Endodermal cell (in vitro differentiated cells): ENCODE measurements at regions not wholly inside any gene's neighbourhood (a gene's known extent, or its start where the extent isn't known, plus 50 kb on each side); places are given as distances from the start of the nearest gene placed in this dataset.

ENCODE experiments used
- DNase-seq: peaks from one replicate; pipeline ENCODE4 v3.0.0-alpha.2; 2017
- H3K27ac ChIP-seq: 2 replicates; pipeline ENCODE4 v1.5.1; 2013; ENCODE audit warnings: mild to moderate bottlenecking, low read depth, low read length, moderate library complexity
- H3K27me3 ChIP-seq: 2 replicates; pipeline ENCODE4 v1.6.1; 2013; ENCODE audit warnings: mild to moderate bottlenecking, low read length, moderate library complexity; ENCODE audit not compliant: insufficient read depth, control insufficient read depth, poor library complexity, severe bottlenecking
- H3K36me3 ChIP-seq: 2 replicates; pipeline ENCODE4 v1.7.0; 2013; ENCODE audit warnings: mild to moderate bottlenecking, low read length, moderate library complexity; ENCODE audit not compliant: control insufficient read depth, insufficient read depth
- H3K4me1 ChIP-seq: one replicate; pipeline ENCODE4 v1.7.0; 2013; ENCODE audit warnings: low read length; ENCODE audit not compliant: control insufficient read depth, insufficient read depth
- H3K4me3 ChIP-seq: 2 replicates; pipeline ENCODE4 v1.5.1; 2013; ENCODE audit warnings: mild to moderate bottlenecking, low read length, moderate library complexity
- H3K9ac ChIP-seq: 2 replicates; pipeline ENCODE4 v1.6.1; 2013; ENCODE audit warnings: mild to moderate bottlenecking, low read length, moderate library complexity; ENCODE audit not compliant: poor library complexity, severe bottlenecking; ENCODE audit errors: extremely low read depth
- H3K9me3 ChIP-seq: 2 replicates; pipeline ENCODE4 v1.6.1; 2013; ENCODE audit warnings: mild to moderate bottlenecking, low read length, moderate library complexity; ENCODE audit not compliant: control insufficient read depth
- H3K27ac Mint-ChIP-seq: 2 replicates; pipeline ENCODE4 v1.8.0; 2020; ENCODE audit warnings: mixed read lengths
- H3K27me3 Mint-ChIP-seq: 2 replicates; pipeline ENCODE4 v1.8.0; 2021; ENCODE audit warnings: mild to moderate bottlenecking, mixed read lengths; ENCODE audit not compliant: insufficient read depth
- H3K36me3 Mint-ChIP-seq: 2 replicates; pipeline ENCODE4 v1.8.0; 2020; ENCODE audit warnings: low read depth, mixed read lengths
- H3K4me1 Mint-ChIP-seq: 2 replicates; pipeline ENCODE4 v1.8.0; 2020; ENCODE audit warnings: mixed read lengths
- H3K4me3 Mint-ChIP-seq: 2 replicates; pipeline ENCODE4 v1.8.0; 2020; ENCODE audit warnings: mild to moderate bottlenecking, moderate library complexity, mixed read lengths
- H3K9me3 Mint-ChIP-seq: 2 replicates; pipeline ENCODE4 v1.8.0; 2020; ENCODE audit warnings: mild to moderate bottlenecking, mixed read lengths
- WGBS, 2 experiments: methylation state at CpG; one replicate each; pipeline versions ENCODE4 v1.1.5 to v1.1.7; 2013; ENCODE audit warnings: missing lambda C conversion rate in 2 of 2, mixed read lengths in 1 of 2; ENCODE audit not compliant: insufficient coverage in 1 of 2, insufficient read length in 1 of 2; 5-methylcytosine and 5-hydroxymethylcytosine counted together
- TF ChIP-seq, protein P1 (sequence below): fragments of 200-600 bp; sonication (generic); conservative IDR thresholded peaks from 2 replicates; pipeline ENCODE4 v1.5.0; 2021; ENCODE audit warnings: antibody characterized with exemption, mild to moderate bottlenecking

DNA sequence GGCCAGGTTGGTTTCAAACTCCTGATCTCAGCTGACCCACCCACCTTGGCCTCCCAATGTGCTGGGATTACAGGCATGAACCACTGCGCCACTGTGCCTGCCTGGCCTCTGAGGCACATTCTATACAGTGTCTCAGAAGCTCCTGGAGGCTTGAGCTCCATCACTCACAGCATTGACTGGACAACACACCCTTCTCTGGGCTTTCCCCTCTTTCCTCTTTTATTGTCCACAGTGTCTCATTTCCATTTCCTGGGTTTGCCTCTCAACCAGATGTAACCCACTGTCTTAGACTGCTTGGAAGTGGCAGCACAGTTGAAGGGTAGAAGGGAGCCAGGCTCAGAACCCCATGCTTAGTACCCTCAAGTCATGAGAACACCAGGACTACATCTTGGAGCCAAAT, 208.1 kb downstream of the MTX2 start:
- Mint-ChIP-seq H3K36me3 (no peaks in the 10 kb centered on the region), H3K9me3 (no peaks in the 10 kb centered on the region), H3K27me3 (peaks cover 20% of the 10 kb centered on the region), H3K27ac (no peak overlapping the region), H3K4me1 (no peaks in the 10 kb centered on the region), H3K4me3 (no peak overlapping the region)
- no peak for DNase-seq
- TF ChIP-seq, protein P1, sequence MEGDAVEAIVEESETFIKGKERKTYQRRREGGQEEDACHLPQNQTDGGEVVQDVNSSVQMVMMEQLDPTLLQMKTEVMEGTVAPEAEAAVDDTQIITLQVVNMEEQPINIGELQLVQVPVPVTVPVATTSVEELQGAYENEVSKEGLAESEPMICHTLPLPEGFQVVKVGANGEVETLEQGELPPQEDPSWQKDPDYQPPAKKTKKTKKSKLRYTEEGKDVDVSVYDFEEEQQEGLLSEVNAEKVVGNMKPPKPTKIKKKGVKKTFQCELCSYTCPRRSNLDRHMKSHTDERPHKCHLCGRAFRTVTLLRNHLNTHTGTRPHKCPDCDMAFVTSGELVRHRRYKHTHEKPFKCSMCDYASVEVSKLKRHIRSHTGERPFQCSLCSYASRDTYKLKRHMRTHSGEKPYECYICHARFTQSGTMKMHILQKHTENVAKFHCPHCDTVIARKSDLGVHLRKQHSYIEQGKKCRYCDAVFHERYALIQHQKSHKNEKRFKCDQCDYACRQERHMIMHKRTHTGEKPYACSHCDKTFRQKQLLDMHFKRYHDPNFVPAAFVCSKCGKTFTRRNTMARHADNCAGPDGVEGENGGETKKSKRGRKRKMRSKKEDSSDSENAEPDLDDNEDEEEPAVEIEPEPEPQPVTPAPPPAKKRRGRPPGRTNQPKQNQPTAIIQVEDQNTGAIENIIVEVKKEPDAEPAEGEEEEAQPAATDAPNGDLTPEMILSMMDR, result no peak
- no peak overlapping the region for H3K27ac ChIP-seq
- H3K4me1 ChIP-seq, result no peaks in the 10 kb centered on the region
- H3K36me3 ChIP-seq, result no peaks in the 10 kb centered on the region
- H3K27me3 ChIP-seq, result peaks cover 7% of the 10 kb centered on the region
- 88 to 100% methylated on average over 1 of the region's 1 CpG for WGBS, 2 experiments
- no peak overlapping the region for H3K9ac ChIP-seq
- no peaks in the 10 kb centered on the region for H3K9me3 ChIP-seq
- no peak overlapping the region for H3K4me3 ChIP-seq

DNA sequence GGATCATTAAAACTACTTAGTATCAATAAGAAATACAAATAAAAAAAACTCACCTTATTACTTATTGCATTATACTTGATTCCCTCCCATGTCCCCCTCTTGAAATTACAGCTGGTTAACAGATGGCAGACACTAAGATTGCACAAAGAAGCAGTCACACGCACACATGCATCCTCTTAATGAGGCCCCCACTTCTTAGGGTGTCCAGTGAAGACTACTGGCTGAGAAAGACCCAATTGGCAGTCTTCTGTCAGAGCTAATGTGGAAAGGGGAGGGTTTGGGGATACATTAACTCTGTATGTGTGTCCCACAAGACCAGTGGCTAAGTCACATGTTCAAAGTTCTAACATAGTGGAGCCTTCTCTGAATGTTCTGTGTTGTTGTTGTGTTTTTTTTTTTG, 210.7 kb downstream of the MTX2 start:
- TF ChIP-seq, protein P1, result no peak
- Histone ChIP-seq H3K27me3 (peaks cover 16% of the 10 kb centered on the region), H3K4me1 (no peaks in the 10 kb centered on the region), H3K36me3 (no peaks in the 10 kb centered on the region), H3K27ac (no peak overlapping the region), H3K9me3 (no peaks in the 10 kb centered on the region), H3K4me3 (no peak overlapping the region), H3K9ac (no peak overlapping the region)
- H3K9me3 Mint-ChIP-seq, result no peaks in the 10 kb centered on the region
- H3K27ac Mint-ChIP-seq, result no peak overlapping the region
- no peaks in the 10 kb centered on the region for H3K36me3 Mint-ChIP-seq
- no peak overlapping the region for H3K4me3 Mint-ChIP-seq
- H3K27me3 Mint-ChIP-seq, result peaks cover 30% of the 10 kb centered on the region
- DNase-seq, result no peak
- WGBS, 2 experiments, result 88% methylated on average over 1 of the region's 1 CpG
- H3K4me1 Mint-ChIP-seq, result no peaks in the 10 kb centered on the region

DNA sequence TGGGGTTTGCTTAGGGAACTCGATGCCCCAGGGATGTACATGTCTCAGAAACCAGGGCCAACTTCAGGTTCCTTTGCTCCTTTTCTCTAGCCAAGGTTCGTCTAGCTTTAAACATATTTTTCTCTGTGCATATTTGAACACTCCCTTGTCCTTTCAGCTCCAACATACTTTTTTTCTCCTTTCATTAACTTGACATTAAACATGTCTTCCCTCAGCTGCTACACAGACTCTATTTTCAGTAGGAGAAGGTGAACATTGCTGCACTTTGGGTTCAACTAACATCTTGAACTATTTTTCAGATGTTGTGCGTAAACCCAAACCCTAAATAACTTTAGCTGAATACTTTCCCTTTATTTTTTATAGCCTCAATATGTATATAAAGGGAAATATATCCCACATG, 212.9 kb downstream of the MTX2 start:
- Mint-ChIP-seq H3K4me1 (no peaks in the 10 kb centered on the region), H3K27ac (no peak overlapping the region), H3K9me3 (no peaks in the 10 kb centered on the region), H3K36me3 (no peaks in the 10 kb centered on the region), H3K4me3 (no peak overlapping the region), H3K27me3 (peaks cover 39% of the 10 kb centered on the region)
- 87 to 92% methylated on average over 2 to 3 of the region's 3 CpGs for WGBS, 2 experiments
- no peak overlapping the region for H3K27ac ChIP-seq
- no peaks in the 10 kb centered on the region for H3K9me3 ChIP-seq
- H3K4me1 ChIP-seq, result no peaks in the 10 kb centered on the region
- H3K27me3 ChIP-seq, result peaks cover 16% of the 10 kb centered on the region
- no peak overlapping the region for H3K4me3 ChIP-seq
- H3K36me3 ChIP-seq, result no peaks in the 10 kb centered on the region
- no peak for DNase-seq
- TF ChIP-seq, protein P1, result no peak
- no peak overlapping the region for H3K9ac ChIP-seq
